Fibroblast of mammary gland (primary cell): ENCODE measurements at regions not wholly inside any gene's neighbourhood (a gene's known extent, or its start where the extent isn't known, plus 50 kb on each side); places are given as distances from the start of the nearest gene placed in this dataset.

ENCODE experiments used
- DNase-seq: peaks from one replicate; pipeline ENCODE4 v3.0.0-alpha.2; 2010; ENCODE audit warnings: low read depth
- H3K4me3 ChIP-seq: 2 replicates; pipeline ENCODE4 v1.5.1; 2011; ENCODE audit warnings: low read depth, mild to moderate bottlenecking, low read length, moderate library complexity; ENCODE audit not compliant: control insufficient read depth
- CTCF ChIP-seq: conservative IDR thresholded peaks from 2 replicates; pipeline ENCODE4 v1.5.1; 2011; ENCODE audit warnings: low read depth, low read length, inconsistent platforms; ENCODE audit not compliant: control insufficient read depth, insufficient read depth

- DNase-seq: no peak
- H3K4me3 ChIP-seq: no peak overlapping the region
- no peak for TF ChIP-seq CTCF
Measured at GRCh38 chr5:2036885-2037284, 154.2 kb upstream of the IRX4 start.

- no peak for TF ChIP-seq CTCF
- no peak overlapping the region for H3K4me3 ChIP-seq
- DNase-seq: no peak
Measured at GRCh38 chr5:2032432-2032831, 149.7 kb upstream of the IRX4 start.

- no peak for TF ChIP-seq CTCF
- H3K4me3 ChIP-seq: no peak overlapping the region
- no peak for DNase-seq
Measured at GRCh38 chr5:2031581-2031980, 148.9 kb upstream of the IRX4 start.

- no peak for TF ChIP-seq CTCF
- peak; percentile 64 for DNase-seq
- H3K4me3 ChIP-seq: no peak overlapping the region
Measured at GRCh38 chr5:2030131-2030530, 147.4 kb upstream of the IRX4 start.

- peak; percentile 93 for DNase-seq
- no peak for TF ChIP-seq CTCF
Measured at GRCh38 chr5:2029206-2029605, 146.5 kb upstream of the IRX4 start.

GRCh38 chr5:2027790-2028189, 145.1 kb upstream of the IRX4 start:
- TF ChIP-seq CTCF: no peak
- H3K4me3 ChIP-seq: no peak overlapping the region
- DNase-seq: no peak

More at GRCh38 chr5:2029206-2029605, 146.5 kb upstream of the IRX4 start:
- no peak overlapping the region for H3K4me3 ChIP-seq
